Suprapubic skin (tissue), 4 donors: ENCODE measurements at regions not wholly inside any gene's neighbourhood (a gene's known extent, or its start where the extent isn't known, plus 50 kb on each side); places are given as distances from the start of the nearest gene placed in this dataset.
"Not testable (repeated sequence)": the region's sequence is repeated elsewhere in the genome, so short reads cannot be mapped to it uniquely, and the experiment has no call there.

Experiments used
- DNase-seq, 2 donors: peaks; one replicate each; pipeline ENCODE4 v3.0.0-alpha.2; 2019; ENCODE audit warnings: low spot score in 2 of 2
- H3K27ac ChIP-seq: fragments of 200-600 bp; sonication (generic); one replicate; pipeline ENCODE4 v1.5.1; 2019
- H3K27me3 ChIP-seq: fragments of 200-600 bp; sonication (generic); one replicate; pipeline ENCODE4 v1.5.1; 2019
- H3K36me3 ChIP-seq: fragments of 200-600 bp; sonication (generic); one replicate; pipeline ENCODE4 v1.5.1; 2019
- H3K4me1 ChIP-seq: fragments of 200-600 bp; sonication (generic); one replicate; pipeline ENCODE4 v1.5.1; 2019
- H3K4me3 ChIP-seq: fragments of 200-600 bp; sonication (generic); one replicate; pipeline ENCODE4 v1.5.1; 2019; ENCODE audit warnings: mild to moderate bottlenecking
- H3K9me3 ChIP-seq: fragments of 200-600 bp; sonication (generic); one replicate; pipeline ENCODE4 v1.5.1; 2019
- EP300 ChIP-seq: sonication (generic); formaldehyde crosslinking; IDR thresholded peaks from one replicate; pipeline ENCODE4 v1.6.1; 2017; ENCODE audit warnings: antibody characterized with exemption
- POLR2A ChIP-seq, 2 donors: fragments of 450-650 bp; IDR thresholded peaks; one replicate each; pipeline ENCODE4 v1.6.1; 2017; ENCODE audit warnings: antibody characterized with exemption in 2 of 2, mild to moderate bottlenecking in 2 of 2, moderate library complexity in 2 of 2
- POLR2AphosphoS5 ChIP-seq, 3 donors: sonication (generic); formaldehyde crosslinking; IDR thresholded peaks; one replicate each; pipeline ENCODE4 v1.6.1; 2017; ENCODE audit warnings: antibody characterized with exemption in 3 of 3
- WGBS: methylation state at CpG from one replicate; pipeline ENCODE4 v1.1.5; 2018; 5-methylcytosine and 5-hydroxymethylcytosine counted together
- TF ChIP-seq, protein P1 (sequence below), 2 donors: fragments of 200-600 bp in 1 of 2; fragments of 450-650 bp in 1 of 2; sonication (generic) in 1 of 2; IDR thresholded peaks; one replicate each; pipeline ENCODE4 v1.5.1; 2016 to 2019; ENCODE audit warnings: antibody characterized with exemption in 2 of 2, mild to moderate bottlenecking in 1 of 2, moderate library complexity in 1 of 2

DNA sequence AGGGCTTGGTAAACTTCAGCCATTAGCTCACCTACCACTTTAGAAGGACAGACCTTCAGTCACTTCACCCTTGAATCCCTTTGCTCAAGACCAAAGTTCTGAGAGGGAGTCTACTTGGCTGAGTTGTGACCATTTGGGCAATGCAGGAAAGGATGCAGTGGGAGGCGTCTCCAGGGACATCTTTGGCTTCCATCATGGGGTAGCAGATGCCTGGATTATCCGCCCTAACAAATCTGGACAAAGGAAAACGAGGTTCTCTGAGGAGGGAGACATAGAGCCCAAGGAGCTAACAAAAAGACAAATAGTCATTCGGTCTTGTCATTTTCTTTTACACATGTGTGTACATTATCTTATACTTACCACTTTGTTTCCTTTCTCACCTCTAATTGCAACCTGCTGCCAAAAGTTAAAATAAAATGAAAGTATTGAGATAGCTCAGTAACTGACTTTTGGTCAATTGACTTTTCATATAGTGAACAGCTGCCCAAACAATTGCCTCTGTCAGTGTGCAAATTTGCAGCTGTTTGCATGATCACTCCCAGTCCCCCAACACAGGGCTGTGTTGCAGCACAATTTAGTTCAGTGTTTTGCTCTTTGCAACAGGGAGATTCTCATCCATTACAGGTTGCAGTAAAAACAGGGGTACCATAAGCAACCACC, 108.9 kb upstream of the EEF2KMT start:
- TF ChIP-seq, protein P1, sequence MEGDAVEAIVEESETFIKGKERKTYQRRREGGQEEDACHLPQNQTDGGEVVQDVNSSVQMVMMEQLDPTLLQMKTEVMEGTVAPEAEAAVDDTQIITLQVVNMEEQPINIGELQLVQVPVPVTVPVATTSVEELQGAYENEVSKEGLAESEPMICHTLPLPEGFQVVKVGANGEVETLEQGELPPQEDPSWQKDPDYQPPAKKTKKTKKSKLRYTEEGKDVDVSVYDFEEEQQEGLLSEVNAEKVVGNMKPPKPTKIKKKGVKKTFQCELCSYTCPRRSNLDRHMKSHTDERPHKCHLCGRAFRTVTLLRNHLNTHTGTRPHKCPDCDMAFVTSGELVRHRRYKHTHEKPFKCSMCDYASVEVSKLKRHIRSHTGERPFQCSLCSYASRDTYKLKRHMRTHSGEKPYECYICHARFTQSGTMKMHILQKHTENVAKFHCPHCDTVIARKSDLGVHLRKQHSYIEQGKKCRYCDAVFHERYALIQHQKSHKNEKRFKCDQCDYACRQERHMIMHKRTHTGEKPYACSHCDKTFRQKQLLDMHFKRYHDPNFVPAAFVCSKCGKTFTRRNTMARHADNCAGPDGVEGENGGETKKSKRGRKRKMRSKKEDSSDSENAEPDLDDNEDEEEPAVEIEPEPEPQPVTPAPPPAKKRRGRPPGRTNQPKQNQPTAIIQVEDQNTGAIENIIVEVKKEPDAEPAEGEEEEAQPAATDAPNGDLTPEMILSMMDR (IDR thresholded peaks at IDR 0.05) = no peak
- TF ChIP-seq POLR2AphosphoS5 (IDR thresholded peaks at IDR 0.05) = no peak
- no peak for TF ChIP-seq EP300
- no peak for TF ChIP-seq POLR2A (IDR thresholded peaks at IDR 0.05)
- H3K27ac ChIP-seq = no peak overlapping the region
- H3K27me3 ChIP-seq = no peaks in the 10 kb centered on the region
- H3K4me1 ChIP-seq = no peaks in the 10 kb centered on the region
- peaks cover 3% of the 10 kb centered on the region for H3K9me3 ChIP-seq
- H3K36me3 ChIP-seq = no peaks in the 10 kb centered on the region
- 58% methylated on average over 4 of the region's 4 CpGs for WGBS
- no peak for DNase-seq
- no peak overlapping the region for H3K4me3 ChIP-seq

DNA sequence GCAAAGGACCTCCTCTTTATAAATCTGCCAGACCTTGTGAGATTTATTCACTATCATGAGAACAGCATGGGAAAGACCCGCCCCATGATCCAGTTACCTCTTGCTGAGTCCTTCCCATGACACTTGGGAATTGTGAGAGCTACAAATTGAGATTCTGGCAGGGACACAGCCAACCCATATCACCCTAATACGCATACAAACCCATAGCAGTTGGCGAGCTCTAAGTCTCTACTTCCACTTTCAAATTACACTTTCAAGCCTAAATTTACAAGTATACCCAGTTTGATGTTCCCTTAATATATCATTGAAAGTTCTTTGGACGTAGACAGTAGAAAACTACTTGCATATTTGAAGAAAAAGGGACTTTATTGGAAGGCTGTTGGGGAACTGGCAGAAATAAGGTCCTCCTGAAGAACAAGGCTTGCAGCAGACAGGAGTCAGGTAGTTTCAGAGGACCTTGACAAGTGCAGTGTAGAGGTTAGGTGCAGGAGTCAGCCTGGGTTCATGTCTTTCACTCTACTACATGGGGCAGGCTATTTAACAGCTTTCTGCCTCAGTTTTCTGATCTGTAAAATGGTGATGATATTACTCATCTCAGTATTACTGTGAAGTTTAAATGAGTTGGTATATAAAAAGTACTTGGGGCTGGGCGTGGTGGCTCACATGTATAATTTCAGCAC, 107.9 kb upstream of the EEF2KMT start:
- peaks cover 3% of the 10 kb centered on the region for H3K9me3 ChIP-seq

DNA sequence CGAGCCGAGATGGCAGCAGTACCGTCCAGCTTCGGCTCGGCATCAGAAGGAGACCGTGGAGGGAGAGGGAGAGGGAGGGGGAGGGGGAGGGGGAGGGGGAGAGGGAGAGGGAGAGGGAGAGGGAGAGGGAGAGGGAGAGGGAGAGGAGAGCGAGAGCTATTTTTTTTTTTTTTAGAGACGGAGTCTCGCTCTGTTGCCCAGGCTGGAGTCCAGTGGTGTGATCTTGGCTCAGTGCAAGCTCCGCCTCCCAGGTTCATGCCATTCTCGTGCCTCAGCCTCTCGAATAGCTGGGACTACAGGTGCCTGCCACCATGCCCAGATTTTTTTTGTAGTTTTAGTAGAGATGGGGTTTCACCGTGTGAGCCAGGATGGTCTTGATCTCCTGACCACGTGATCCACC, 106.1 kb upstream of the EEF2KMT start:
- WGBS = 83% methylated on average over 8 of the region's 14 CpGs
- not testable (repeated sequence) for H3K36me3 ChIP-seq

More for the DNA sequence above, 107.9 kb upstream of the EEF2KMT start:
- Histone ChIP-seq H3K4me3 (no peak overlapping the region), H3K27ac (no peak overlapping the region), H3K4me1 (no peaks in the 10 kb centered on the region), H3K36me3 (no peaks in the 10 kb centered on the region), H3K27me3 (no peaks in the 10 kb centered on the region)
- DNase-seq = no peak
- TF ChIP-seq EP300 = no peak
- no peak for TF ChIP-seq POLR2AphosphoS5 (IDR thresholded peaks at IDR 0.05)
- TF ChIP-seq, protein P1 (IDR thresholded peaks at IDR 0.05) = no peak
- TF ChIP-seq POLR2A (IDR thresholded peaks at IDR 0.05) = no peak
- 75% methylated on average over 5 of the region's 5 CpGs for WGBS

DNA sequence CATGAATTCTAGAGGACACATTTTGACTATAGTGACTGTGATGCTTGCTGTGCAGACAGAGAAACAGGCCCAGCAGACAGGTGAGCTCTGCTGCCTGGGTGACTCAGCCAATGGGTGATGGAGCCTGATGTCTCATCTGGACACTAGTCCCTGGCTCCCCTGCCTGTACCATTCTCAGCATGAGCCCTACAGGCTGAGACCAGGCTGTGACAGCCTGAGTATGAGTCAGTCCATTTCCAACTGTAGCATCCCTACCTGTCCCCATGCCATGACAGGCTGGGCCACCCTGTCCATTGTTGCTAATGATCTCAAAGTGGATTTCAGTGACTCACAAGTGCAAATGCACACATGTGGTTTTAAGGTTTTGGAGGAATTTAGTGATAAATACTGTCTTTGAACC, 102.5 kb upstream of the EEF2KMT start:
- no peak overlapping the region for H3K27ac ChIP-seq
- no peaks in the 10 kb centered on the region for H3K9me3 ChIP-seq
- H3K27me3 ChIP-seq = peaks cover 19% of the 10 kb centered on the region
- H3K36me3 ChIP-seq = no peaks in the 10 kb centered on the region
- TF ChIP-seq POLR2A (IDR thresholded peaks at IDR 0.05) (no peak), POLR2AphosphoS5 (IDR thresholded peaks at IDR 0.05) (no peak), EP300 (no peak)
- TF ChIP-seq, protein P1 (IDR thresholded peaks at IDR 0.05) = no peak
- no peak overlapping the region for H3K4me3 ChIP-seq
- no peak for DNase-seq
- H3K4me1 ChIP-seq = no peaks in the 10 kb centered on the region

More for the DNA sequence above, 106.1 kb upstream of the EEF2KMT start:
- H3K4me1 ChIP-seq, H3K9me3 ChIP-seq, H3K4me3 ChIP-seq, DNase-seq, H3K27ac ChIP-seq, H3K27me3 ChIP-seq: not testable (repeated sequence)

DNA sequence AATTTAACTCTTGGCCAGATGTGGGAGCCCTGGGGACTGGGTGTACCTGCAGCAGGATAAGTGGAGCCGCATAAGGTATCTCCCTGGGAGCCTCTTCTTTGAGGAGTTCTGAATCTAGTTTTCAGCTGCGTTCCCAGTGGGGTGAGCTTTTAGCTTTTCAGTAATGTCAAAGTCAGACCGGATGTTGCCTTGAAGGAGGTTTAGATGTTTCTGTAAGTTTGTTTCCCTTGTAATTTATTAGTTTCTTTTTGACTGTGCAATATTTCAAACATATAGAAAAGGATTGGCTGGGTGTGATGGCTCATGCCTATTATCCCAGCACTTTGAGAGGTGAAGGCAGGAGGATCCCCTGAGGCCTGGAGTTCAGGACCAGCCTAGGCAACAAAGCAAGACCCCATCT, 98.6 kb upstream of the EEF2KMT start:
- no peak overlapping the region for H3K27ac ChIP-seq
- DNase-seq = no peak
- H3K4me1 ChIP-seq = no peaks in the 10 kb centered on the region
- WGBS = 59% methylated on average over 3 of the region's 3 CpGs
- H3K4me3 ChIP-seq = no peak overlapping the region
- H3K27me3 ChIP-seq = peaks cover 23% of the 10 kb centered on the region
- TF ChIP-seq, protein P1 (IDR thresholded peaks at IDR 0.05) = no peak
- no peak for TF ChIP-seq POLR2AphosphoS5 (IDR thresholded peaks at IDR 0.05)
- TF ChIP-seq EP300 = no peak
- TF ChIP-seq POLR2A (IDR thresholded peaks at IDR 0.05) = no peak
- H3K36me3 ChIP-seq = no peaks in the 10 kb centered on the region
- no peaks in the 10 kb centered on the region for H3K9me3 ChIP-seq
